H9 (cell line): ENCODE measurements at regions not wholly inside any gene's neighbourhood (a gene's known extent, or its start where the extent isn't known, plus 50 kb on each side); places are given as distances from the start of the nearest gene placed in this dataset.

Experiments used
- DNase-seq: peaks from one replicate; pipeline ENCODE4 v3.0.0-alpha.2; 2017
- H2AFZ ChIP-seq: one replicate; pipeline ENCODE4 v1.6.1; 2013; ENCODE audit warnings: mild to moderate bottlenecking, low read length, control low read depth, moderate library complexity
- H2AK5ac ChIP-seq: 2 replicates; pipeline ENCODE4 v1.6.1; 2013; ENCODE audit warnings: low read length, control low read depth, mixed read lengths; ENCODE audit not compliant: insufficient read length
- H2BK120ac ChIP-seq: one replicate; pipeline ENCODE4 v1.6.1; 2013; ENCODE audit warnings: low read depth, mild to moderate bottlenecking, low read length, control low read depth, inconsistent platforms; ENCODE audit not compliant: poor library complexity, severe bottlenecking
- H2BK12ac ChIP-seq: 2 replicates; pipeline ENCODE4 v1.6.1; 2013; ENCODE audit warnings: low read length, control low read depth, mixed read lengths, low read depth; ENCODE audit not compliant: insufficient read length
- H2BK15ac ChIP-seq: 2 replicates; pipeline ENCODE4 v1.6.1; 2013; ENCODE audit warnings: low read depth, low read length, control low read depth
- H2BK20ac ChIP-seq: one replicate; pipeline ENCODE4 v1.6.1; 2013; ENCODE audit warnings: low read depth, mild to moderate bottlenecking, low read length, control low read depth, inconsistent platforms; ENCODE audit not compliant: poor library complexity, severe bottlenecking
- H2BK5ac ChIP-seq: 2 replicates; pipeline ENCODE4 v1.6.1; 2013; ENCODE audit warnings: low read length, control low read depth, mixed read lengths; ENCODE audit not compliant: insufficient read length
- H3K14ac ChIP-seq: 2 replicates; pipeline ENCODE4 v1.6.1; 2013; ENCODE audit warnings: low read length, control low read depth; ENCODE audit not compliant: insufficient read depth
- H3K18ac ChIP-seq: 2 replicates; pipeline ENCODE4 v1.6.1; 2013; ENCODE audit warnings: low read depth, mild to moderate bottlenecking, mixed read lengths, low read length, control low read depth; ENCODE audit not compliant: insufficient read length
- H3K23ac ChIP-seq: 2 replicates; pipeline ENCODE4 v1.6.1; 2013; ENCODE audit warnings: low read length, control low read depth, mixed read lengths, low read depth; ENCODE audit not compliant: insufficient read length
- H3K23me2 ChIP-seq: 2 replicates; pipeline ENCODE4 v1.6.1; 2013; ENCODE audit warnings: low read depth, mild to moderate bottlenecking, mixed read lengths, low read length, control low read depth; ENCODE audit not compliant: insufficient read length, poor library complexity, severe bottlenecking
- H3K27ac ChIP-seq: 2 replicates; pipeline ENCODE4 v1.5.1; 2013; ENCODE audit warnings: low read length, control low read depth, mixed read lengths, low read depth; ENCODE audit not compliant: insufficient read length
- H3K27me3 ChIP-seq: 2 replicates; pipeline ENCODE4 v1.6.1; 2013; ENCODE audit warnings: low read length, control low read depth, inconsistent platforms; ENCODE audit not compliant: insufficient read depth
- H3K4ac ChIP-seq: 2 replicates; pipeline ENCODE4 v1.6.1; 2013; ENCODE audit warnings: low read depth, mild to moderate bottlenecking, control low read depth, inconsistent platforms, low read length, moderate library complexity
- H3K4me1 ChIP-seq: 2 replicates; pipeline ENCODE4 v1.6.1; 2013; ENCODE audit warnings: low read length, control low read depth, inconsistent platforms; ENCODE audit not compliant: insufficient read depth
- H3K4me2 ChIP-seq: 2 replicates; pipeline ENCODE4 v1.6.1; 2013; ENCODE audit warnings: low read length, control low read depth, mixed read lengths; ENCODE audit not compliant: insufficient read length, insufficient read depth
- H3K56ac ChIP-seq: 2 replicates; pipeline ENCODE4 v1.6.1; 2013; ENCODE audit warnings: low read depth, mild to moderate bottlenecking, mixed read lengths, low read length, control low read depth; ENCODE audit not compliant: insufficient read length
- H3K79me1 ChIP-seq: 2 replicates; pipeline ENCODE4 v1.6.1; 2013; ENCODE audit warnings: low read depth, mild to moderate bottlenecking, moderate library complexity, low read length, control low read depth, inconsistent platforms; ENCODE audit not compliant: insufficient read depth, poor library complexity, severe bottlenecking
- H3K79me2 ChIP-seq: 2 replicates; pipeline ENCODE4 v1.6.1; 2013; ENCODE audit warnings: low read length, control low read depth, inconsistent platforms; ENCODE audit not compliant: insufficient read depth
- H3K9ac ChIP-seq: 2 replicates; pipeline ENCODE4 v1.6.1; 2013; ENCODE audit warnings: low read length, control low read depth, mixed read lengths; ENCODE audit not compliant: insufficient read length; ENCODE audit errors: extremely low read depth
- H3K9me3 ChIP-seq: one replicate; pipeline ENCODE4 v1.6.1; 2013; ENCODE audit warnings: low read depth, low read length, inconsistent platforms; ENCODE audit not compliant: control insufficient read depth
- H3T11ph ChIP-seq: one replicate; pipeline ENCODE4 v1.6.1; 2013; ENCODE audit warnings: mild to moderate bottlenecking, low read length, control low read depth, inconsistent platforms
- H4K20me1 ChIP-seq: one replicate; pipeline ENCODE4 v1.6.1; 2013; ENCODE audit not compliant: control insufficient read depth, insufficient read length, insufficient read depth
- H4K5ac ChIP-seq: 2 replicates; pipeline ENCODE4 v1.6.1; 2013; ENCODE audit warnings: low read depth, mild to moderate bottlenecking, mixed read lengths, low read length, control low read depth; ENCODE audit not compliant: insufficient read length
- H4K8ac ChIP-seq: replicated peaks from 2 replicates; pipeline ENCODE4 v1.6.1; 2013; ENCODE audit warnings: low read length, control low read depth, mixed read lengths, low read depth; ENCODE audit not compliant: insufficient read length
- H4K91ac ChIP-seq: 2 replicates; pipeline ENCODE4 v1.6.1; 2013; ENCODE audit warnings: low read depth, mild to moderate bottlenecking, moderate library complexity, mixed read lengths, low read length, control low read depth; ENCODE audit not compliant: insufficient read length
- H3K27ac Mint-ChIP-seq, 3 experiments: 2 replicates in 2 of 3; 3 replicates in 1 of 3; pipeline ENCODE4 v1.8.0; 2020 to 2021; ENCODE audit warnings: mixed read lengths in 3 of 3, mild to moderate bottlenecking in 1 of 3, moderate library complexity in 1 of 3
- H3K27me3 Mint-ChIP-seq: 2 replicates; pipeline ENCODE4 v1.8.0; 2021; ENCODE audit warnings: low read depth, mild to moderate bottlenecking, moderate library complexity, mixed read lengths
- H3K36me3 Mint-ChIP-seq, 3 experiments: 2 replicates in 2 of 3; 3 replicates in 1 of 3; pipeline ENCODE4 v1.8.0; 2020 to 2021; ENCODE audit warnings: low read depth in 3 of 3, mixed read lengths in 3 of 3; ENCODE audit not compliant: insufficient read depth in 1 of 3
- H3K4me1 Mint-ChIP-seq, 2 experiments: 2 replicates each; pipeline ENCODE4 v1.8.0; 2020; ENCODE audit warnings: mixed read lengths in 2 of 2
- H3K4me3 Mint-ChIP-seq, 2 experiments: 2 replicates in 1 of 2; 3 replicates in 1 of 2; pipeline ENCODE4 v1.8.0; 2020 to 2021; ENCODE audit warnings: mild to moderate bottlenecking in 2 of 2, mixed read lengths in 2 of 2, moderate library complexity in 1 of 2
- H3K9me3 Mint-ChIP-seq, 2 experiments: 2 replicates in 1 of 2; 3 replicates in 1 of 2; pipeline ENCODE4 v1.8.0; 2020; ENCODE audit warnings: mild to moderate bottlenecking in 2 of 2, mixed read lengths in 2 of 2, moderate library complexity in 1 of 2
- CTCF ChIP-seq: fragments of 200-600 bp; sonication (generic); conservative IDR thresholded peaks from 3 replicates; pipeline ENCODE4 v1.8.0; 2021; ENCODE audit warnings: antibody characterized with exemption, mild to moderate bottlenecking
- WGBS: extraction: QIAGEN DNeasy Blood & Tissue Kit; methylation state at CpG from one replicate; pipeline ENCODE4 v1.1.7; 2013; ENCODE audit warnings: missing lambda C conversion rate, low lambda C conversion rate, mixed read lengths; ENCODE audit not compliant: insufficient read length; ENCODE audit errors: extremely low coverage; 5-methylcytosine and 5-hydroxymethylcytosine counted together

GRCh38 chr2:39998617-39999016, 219.6 kb upstream of the THUMPD2 start:
- Histone ChIP-seq H2BK20ac (no peak overlapping the region), H3K4ac (no peak overlapping the region), H2AK5ac (no peak overlapping the region), H2BK120ac (no peak overlapping the region), H3K9ac (no peak overlapping the region), H3K79me1 (no peaks in the 10 kb centered on the region), H3K4me2 (no peak overlapping the region), H3K79me2 (no peaks in the 10 kb centered on the region), H3K23ac (no peak overlapping the region), H3K23me2 (no peaks in the 10 kb centered on the region), H2BK15ac (no peak overlapping the region), H2BK12ac (no peak overlapping the region), H3K27me3 (no peaks in the 10 kb centered on the region), H4K91ac (no peak overlapping the region), H3K9me3 (no peaks in the 10 kb centered on the region), H4K20me1 (no peaks in the 10 kb centered on the region), H4K5ac (no peak overlapping the region), H3K56ac (no peak overlapping the region), H2AFZ (no peak overlapping the region), H2BK5ac (no peak overlapping the region), H3T11ph (no peak overlapping the region), H3K27ac (no peak overlapping the region), H3K18ac (no peak overlapping the region), H3K4me1 (no peaks in the 10 kb centered on the region), H3K14ac (no peak overlapping the region), H4K8ac (no peak overlapping the region)
- Mint-ChIP-seq H3K9me3 (no peaks in the 10 kb centered on the region), H3K27ac (no peak overlapping the region; a peak in 1 of 7 replicates), H3K4me3 (no peak overlapping the region), H3K27me3 (no peaks in the 10 kb centered on the region), H3K4me1 (no peaks in the 10 kb centered on the region), H3K36me3 (no peaks in the 10 kb centered on the region)
- TF ChIP-seq CTCF, result no peak
- DNase-seq, result no peak
- WGBS, result no CpG with 5 or more reads among the region's 2 CpGs
